OCI-LY1 (cell line): ENCODE measurements at regions not wholly inside any gene's neighbourhood (a gene's known extent, or its start where the extent isn't known, plus 50 kb on each side); places are given as distances from the start of the nearest gene placed in this dataset.

Experiments used
- EZH2 ChIP-seq: fragments of 200-600 bp; sonication (generic), shearing (Covaris generic); IDR thresholded peaks from 2 replicates; pipeline ENCODE4 v1.8.0; 2017; ENCODE audit warnings: borderline replicate concordance, mixed run types, mild to moderate bottlenecking, antibody characterized with exemption, low read length, moderate library complexity, mixed read lengths
- TF ChIP-seq, protein P1 (sequence below): fragments of 200-600 bp; sonication (generic), shearing (Covaris generic); IDR thresholded peaks from 2 replicates; pipeline ENCODE4 v1.5.1; 2017; ENCODE audit warnings: mild to moderate bottlenecking, antibody characterized with exemption, low read length, moderate library complexity, mixed read lengths

DNA sequence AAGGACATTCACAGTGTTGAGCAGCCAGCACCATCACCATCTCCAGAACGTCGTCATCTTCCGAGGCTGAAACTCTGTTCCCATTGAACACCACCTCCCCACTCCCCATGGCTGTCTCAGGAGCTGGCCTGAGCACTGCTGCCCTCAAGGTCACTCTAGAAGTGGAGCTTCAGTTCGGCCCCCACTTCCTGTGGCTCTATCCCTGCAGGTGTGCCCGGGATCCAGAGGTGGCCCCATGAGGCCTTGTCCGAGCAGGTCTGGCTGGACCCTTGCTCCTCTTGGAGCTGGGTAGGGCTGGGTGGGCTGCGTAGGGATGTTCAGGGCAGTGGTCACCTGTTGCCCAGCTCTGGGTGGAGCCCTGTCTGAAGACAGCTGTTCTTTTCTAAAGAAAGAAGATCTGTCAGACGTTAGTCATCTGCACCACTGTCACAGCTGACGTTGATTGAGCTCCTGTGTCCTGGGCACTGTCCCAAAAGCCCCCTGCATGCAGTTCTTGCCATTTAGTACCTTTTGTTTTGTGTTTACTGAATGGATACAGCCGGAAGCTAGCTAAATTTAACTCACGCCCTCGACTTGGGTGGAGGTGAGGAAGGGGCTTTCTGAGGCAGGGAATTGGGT, 75.5 kb upstream of the CLDN5 start:
- TF ChIP-seq, protein P1, sequence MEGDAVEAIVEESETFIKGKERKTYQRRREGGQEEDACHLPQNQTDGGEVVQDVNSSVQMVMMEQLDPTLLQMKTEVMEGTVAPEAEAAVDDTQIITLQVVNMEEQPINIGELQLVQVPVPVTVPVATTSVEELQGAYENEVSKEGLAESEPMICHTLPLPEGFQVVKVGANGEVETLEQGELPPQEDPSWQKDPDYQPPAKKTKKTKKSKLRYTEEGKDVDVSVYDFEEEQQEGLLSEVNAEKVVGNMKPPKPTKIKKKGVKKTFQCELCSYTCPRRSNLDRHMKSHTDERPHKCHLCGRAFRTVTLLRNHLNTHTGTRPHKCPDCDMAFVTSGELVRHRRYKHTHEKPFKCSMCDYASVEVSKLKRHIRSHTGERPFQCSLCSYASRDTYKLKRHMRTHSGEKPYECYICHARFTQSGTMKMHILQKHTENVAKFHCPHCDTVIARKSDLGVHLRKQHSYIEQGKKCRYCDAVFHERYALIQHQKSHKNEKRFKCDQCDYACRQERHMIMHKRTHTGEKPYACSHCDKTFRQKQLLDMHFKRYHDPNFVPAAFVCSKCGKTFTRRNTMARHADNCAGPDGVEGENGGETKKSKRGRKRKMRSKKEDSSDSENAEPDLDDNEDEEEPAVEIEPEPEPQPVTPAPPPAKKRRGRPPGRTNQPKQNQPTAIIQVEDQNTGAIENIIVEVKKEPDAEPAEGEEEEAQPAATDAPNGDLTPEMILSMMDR = no peak
- TF ChIP-seq EZH2 = no peak
